DND-41 (cell line): ENCODE measurements at regions not wholly inside any gene's neighbourhood (a gene's known extent, or its start where the extent isn't known, plus 50 kb on each side); places are given as distances from the start of the nearest gene placed in this dataset.

Experiments used
- EZH2 ChIP-seq: IDR thresholded peaks from 3 replicates; pipeline ENCODE4 v1.6.1; 2012; ENCODE audit warnings: borderline replicate concordance, low read depth, mild to moderate bottlenecking, moderate library complexity, low read length, inconsistent platforms; ENCODE audit not compliant: severe bottlenecking
- TF ChIP-seq, protein P1 (sequence below): IDR thresholded peaks from 2 replicates; pipeline ENCODE4 v1.5.1; 2012; ENCODE audit warnings: borderline replicate concordance, low read length, moderate library complexity, mild to moderate bottlenecking; ENCODE audit not compliant: poor library complexity, severe bottlenecking; ENCODE audit errors: extremely low read depth

DNA sequence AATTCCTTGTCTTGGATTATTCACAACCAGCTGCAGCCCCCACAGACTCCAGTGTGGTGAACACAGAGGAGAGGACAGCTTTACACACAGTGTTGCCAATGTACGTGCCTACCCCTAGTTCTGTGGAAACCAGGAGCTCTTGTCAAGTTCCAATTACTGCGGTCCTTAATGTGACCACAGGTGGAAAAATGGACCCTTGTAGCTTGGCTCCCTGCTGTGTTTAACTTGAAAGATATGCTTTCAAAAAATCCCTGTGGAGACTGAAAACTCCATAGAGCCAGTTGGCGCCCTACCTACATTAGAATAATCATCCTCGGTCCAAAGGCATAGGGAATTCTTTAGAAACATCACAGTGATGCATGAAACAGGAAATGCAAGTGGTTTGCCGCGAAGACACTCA, 118.3 kb upstream of the SLC22A23 start:
- TF ChIP-seq, protein P1, sequence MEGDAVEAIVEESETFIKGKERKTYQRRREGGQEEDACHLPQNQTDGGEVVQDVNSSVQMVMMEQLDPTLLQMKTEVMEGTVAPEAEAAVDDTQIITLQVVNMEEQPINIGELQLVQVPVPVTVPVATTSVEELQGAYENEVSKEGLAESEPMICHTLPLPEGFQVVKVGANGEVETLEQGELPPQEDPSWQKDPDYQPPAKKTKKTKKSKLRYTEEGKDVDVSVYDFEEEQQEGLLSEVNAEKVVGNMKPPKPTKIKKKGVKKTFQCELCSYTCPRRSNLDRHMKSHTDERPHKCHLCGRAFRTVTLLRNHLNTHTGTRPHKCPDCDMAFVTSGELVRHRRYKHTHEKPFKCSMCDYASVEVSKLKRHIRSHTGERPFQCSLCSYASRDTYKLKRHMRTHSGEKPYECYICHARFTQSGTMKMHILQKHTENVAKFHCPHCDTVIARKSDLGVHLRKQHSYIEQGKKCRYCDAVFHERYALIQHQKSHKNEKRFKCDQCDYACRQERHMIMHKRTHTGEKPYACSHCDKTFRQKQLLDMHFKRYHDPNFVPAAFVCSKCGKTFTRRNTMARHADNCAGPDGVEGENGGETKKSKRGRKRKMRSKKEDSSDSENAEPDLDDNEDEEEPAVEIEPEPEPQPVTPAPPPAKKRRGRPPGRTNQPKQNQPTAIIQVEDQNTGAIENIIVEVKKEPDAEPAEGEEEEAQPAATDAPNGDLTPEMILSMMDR = no peak
- TF ChIP-seq EZH2 = no peak
